HEK293T (cell line): ENCODE measurements at regions not wholly inside any gene's neighbourhood (a gene's known extent, or its start where the extent isn't known, plus 50 kb on each side); places are given as distances from the start of the nearest gene placed in this dataset.

Experiments
- ARNT ChIP-seq: fragments of 450-650 bp; IDR thresholded peaks from 2 replicates; pipeline ENCODE4 v1.6.1; 2017; ENCODE audit warnings: mild to moderate bottlenecking
- BHLHE40 ChIP-seq: fragments of 450-650 bp; IDR thresholded peaks from 2 replicates; pipeline ENCODE4 v1.6.1; 2016; ENCODE audit warnings: mild to moderate bottlenecking, moderate library complexity, borderline replicate concordance
- ELF4 ChIP-seq: fragments of 450-650 bp; IDR thresholded peaks from 2 replicates; pipeline ENCODE4 v1.6.1; 2017; ENCODE audit warnings: antibody characterized with exemption
- FOXA1 ChIP-seq: fragments of 450-650 bp; IDR thresholded peaks from 2 replicates; pipeline ENCODE4 v1.6.1; 2016; ENCODE audit warnings: mild to moderate bottlenecking
- FOXK2 ChIP-seq: fragments of 450-650 bp; IDR thresholded peaks from 2 replicates; pipeline ENCODE4 v1.6.1; 2016; ENCODE audit warnings: mild to moderate bottlenecking
- FOXM1 ChIP-seq: fragments of 450-650 bp; IDR thresholded peaks from 2 replicates; pipeline ENCODE4 v1.6.1; 2017; ENCODE audit warnings: mild to moderate bottlenecking, borderline replicate concordance
- HDGF ChIP-seq: fragments of 450-650 bp; IDR thresholded peaks from 2 replicates; pipeline ENCODE4 v1.6.1; 2017; ENCODE audit warnings: antibody characterized with exemption, borderline replicate concordance
- L3MBTL2 ChIP-seq: fragments of 450-650 bp; conservative IDR thresholded peaks from 2 replicates; pipeline ENCODE4 v1.6.1; 2016; ENCODE audit warnings: mild to moderate bottlenecking
- LEF1 ChIP-seq: fragments of 450-650 bp; IDR thresholded peaks from 2 replicates; pipeline ENCODE4 v1.6.1; 2017; ENCODE audit warnings: mild to moderate bottlenecking, borderline replicate concordance
- PKNOX1 ChIP-seq: fragments of 450-650 bp; IDR thresholded peaks from 2 replicates; pipeline ENCODE4 v1.6.1; 2016
- SP1 ChIP-seq: fragments of 450-650 bp; IDR thresholded peaks from 2 replicates; pipeline ENCODE4 v1.6.1; 2017
- SUZ12 ChIP-seq: fragments of 450-650 bp; IDR thresholded peaks from 2 replicates; pipeline ENCODE4 v1.6.1; 2016; ENCODE audit warnings: mild to moderate bottlenecking
- TARDBP ChIP-seq: fragments of 450-650 bp; IDR thresholded peaks from 2 replicates; pipeline ENCODE4 v1.6.1; 2016
- ZNF384 ChIP-seq: fragments of 450-650 bp; IDR thresholded peaks from 2 replicates; pipeline ENCODE4 v1.6.1; 2016

DNA sequence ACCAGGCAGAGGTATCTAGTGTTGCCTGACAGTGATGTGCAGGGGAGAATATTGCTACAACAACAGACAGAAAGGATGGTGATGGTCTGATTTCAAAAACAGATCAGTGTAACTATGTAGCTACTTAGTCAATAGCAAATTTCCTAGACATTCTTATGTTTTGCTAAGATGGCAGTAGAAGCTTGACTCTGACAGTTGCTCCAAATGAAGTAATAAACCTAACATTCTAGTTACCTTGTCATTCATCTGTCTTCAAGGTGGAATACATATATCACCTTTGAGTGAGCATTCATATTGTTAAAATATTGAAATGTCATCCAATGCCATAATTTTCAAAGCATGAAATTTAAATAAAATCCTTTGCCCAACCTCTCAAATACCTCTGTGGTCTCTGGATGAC is 617.4 kb downstream of the USP25 start:
- TF ChIP-seq BHLHE40: no peak
- TF ChIP-seq ZNF384: no peak
- TF ChIP-seq LEF1: no peak
- TF ChIP-seq PKNOX1: no peak
- no peak for TF ChIP-seq ARNT
- TF ChIP-seq SP1: no peak
- TF ChIP-seq FOXM1: no peak
- no peak for TF ChIP-seq FOXK2
- TF ChIP-seq HDGF: no peak
- TF ChIP-seq TARDBP: no peak
- TF ChIP-seq ELF4: no peak
- no peak for TF ChIP-seq L3MBTL2
- no peak for TF ChIP-seq SUZ12
- TF ChIP-seq FOXA1: no peak
